ENCODE measurements at regions not wholly inside any gene's neighbourhood (a gene's known extent, or its start where the extent isn't known, plus 50 kb on each side); places are given as distances from the start of the nearest gene placed in this dataset.

- H3K4me3 ChIP-seq (ENCODE audit: low read depth, low read length), result no peak overlapping the region
- no peak for TF ChIP-seq CTCF (IDR thresholded peaks at IDR 0.05; ENCODE audit: low read depth, low read length)
Observed at GRCh38 chr6:121856296-121856695, 420.9 kb downstream of the GJA1 start.

GRCh38 chr6:121857551-121857950, 422.1 kb downstream of the GJA1 start:
- no peak for TF ChIP-seq CTCF (IDR thresholded peaks at IDR 0.05; ENCODE audit: low read depth, low read length)
- H3K4me3 ChIP-seq (ENCODE audit: low read depth, low read length), result no peak overlapping the region

- H3K4me3 ChIP-seq (ENCODE audit: low read depth, low read length), result no peak overlapping the region
Observed at GRCh38 chr6:121858310-121858709, 422.9 kb downstream of the GJA1 start.

GRCh38 chr6:121858986-121859385, 423.5 kb downstream of the GJA1 start:
- TF ChIP-seq CTCF (IDR thresholded peaks at IDR 0.05; ENCODE audit: low read depth, low read length), result no peak

More at GRCh38 chr6:121858310-121858709, 422.9 kb downstream of the GJA1 start:
- TF ChIP-seq CTCF (IDR thresholded peaks at IDR 0.05; ENCODE audit: low read depth, low read length), result no peak

GRCh38 chr6:121865811-121866210, 430.4 kb downstream of the GJA1 start:
- no peak for TF ChIP-seq CTCF (IDR thresholded peaks at IDR 0.05; ENCODE audit: low read depth, low read length)
- no peak overlapping the region for H3K4me3 ChIP-seq (ENCODE audit: low read depth, low read length)

More at GRCh38 chr6:121858986-121859385, 423.5 kb downstream of the GJA1 start:
- H3K4me3 ChIP-seq (ENCODE audit: low read depth, low read length), result no peak overlapping the region

- TF ChIP-seq CTCF (IDR thresholded peaks at IDR 0.05; ENCODE audit: low read depth, low read length), result no peak
- no peak overlapping the region for H3K4me3 ChIP-seq (ENCODE audit: low read depth, low read length)
Observed at GRCh38 chr6:121867095-121867494, 431.6 kb downstream of the GJA1 start.

GRCh38 chr6:121868206-121868605, 432.8 kb downstream of the GJA1 start:
- H3K4me3 ChIP-seq (ENCODE audit: low read depth, low read length), result no peak overlapping the region
- no peak for TF ChIP-seq CTCF (IDR thresholded peaks at IDR 0.05; ENCODE audit: low read depth, low read length)

Data from WI38 (cell line).